GM18951 (cell line): ENCODE measurements at regions not wholly inside any gene's neighbourhood (a gene's known extent, or its start where the extent isn't known, plus 50 kb on each side); places are given as distances from the start of the nearest gene placed in this dataset.
"Not testable (repeated sequence)": the region's sequence is repeated elsewhere in the genome, so short reads cannot be mapped to it uniquely, and the experiment has no call there.

Experiments used
- POLR2A ChIP-seq: IDR thresholded peaks from 4 replicates; pipeline ENCODE4 v1.6.1; 2011; ENCODE audit warnings: mild to moderate bottlenecking; ENCODE audit not compliant: insufficient read length, insufficient read depth; ENCODE audit errors: extremely low read depth
- in situ Hi-C: fragments of 300-500 bp; cut with MboI; formaldehyde crosslinking; loops from one replicate; pipeline ENCODE4 v1.12.0; 2022; ENCODE audit warnings: low sequenced_read_pairs, mixed read lengths, inconsistent platforms; ENCODE audit not compliant: unreplicated experiment

DNA sequence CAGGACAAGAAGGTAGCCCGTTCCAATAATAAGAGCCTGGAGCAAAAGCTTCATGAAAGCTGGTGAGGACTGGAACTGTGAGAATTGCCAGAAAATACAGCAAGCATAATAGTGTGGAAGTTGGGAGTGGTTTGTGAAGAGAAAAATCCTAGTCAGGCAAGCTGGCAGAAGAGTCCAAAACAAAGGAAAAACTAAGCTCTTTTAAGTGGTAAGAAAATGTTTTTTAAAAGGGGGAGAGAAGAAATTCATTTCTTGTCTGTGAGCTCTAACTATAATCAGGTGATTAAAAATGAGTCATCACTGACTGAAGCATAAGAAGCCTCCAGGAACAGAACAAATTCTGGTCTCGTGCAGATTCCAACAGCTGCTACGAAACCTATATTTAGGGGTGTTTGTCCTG, 102.6 kb downstream of the CAAP1 start:
- in situ Hi-C loops = no loop called here
- TF ChIP-seq POLR2A = no peak

GRCh38 chr9:26786564-26786963, 106.0 kb downstream of the CAAP1 start:
- TF ChIP-seq POLR2A = no peak

GRCh38 chr9:26782899-26783298, 109.7 kb downstream of the CAAP1 start:
- in situ Hi-C loops = no loop called here
- no peak for TF ChIP-seq POLR2A

More at GRCh38 chr9:26786564-26786963, 106.0 kb downstream of the CAAP1 start:
- in situ Hi-C loops = no loop called here

DNA sequence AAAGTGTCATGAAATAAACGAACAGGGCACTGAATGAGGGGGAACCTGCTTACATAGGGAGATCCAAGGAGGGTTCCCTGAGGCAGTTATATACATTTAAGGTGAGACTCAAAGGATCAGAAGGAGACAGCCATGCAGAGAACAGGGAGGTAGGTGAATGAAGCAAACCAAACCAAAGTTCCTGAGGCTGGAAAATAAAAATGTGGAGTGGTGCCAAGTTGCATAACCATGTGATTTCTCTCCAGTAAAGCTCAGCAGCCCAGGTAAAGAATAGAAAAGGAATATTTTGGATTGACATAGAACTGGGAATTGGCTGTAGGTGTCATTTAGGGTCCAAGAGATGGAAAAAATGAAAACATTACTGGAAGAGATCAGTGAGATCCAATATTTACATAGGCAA, 110.7 kb downstream of the CAAP1 start:
- TF ChIP-seq POLR2A = no peak
- in situ Hi-C loops = no loop called here

DNA sequence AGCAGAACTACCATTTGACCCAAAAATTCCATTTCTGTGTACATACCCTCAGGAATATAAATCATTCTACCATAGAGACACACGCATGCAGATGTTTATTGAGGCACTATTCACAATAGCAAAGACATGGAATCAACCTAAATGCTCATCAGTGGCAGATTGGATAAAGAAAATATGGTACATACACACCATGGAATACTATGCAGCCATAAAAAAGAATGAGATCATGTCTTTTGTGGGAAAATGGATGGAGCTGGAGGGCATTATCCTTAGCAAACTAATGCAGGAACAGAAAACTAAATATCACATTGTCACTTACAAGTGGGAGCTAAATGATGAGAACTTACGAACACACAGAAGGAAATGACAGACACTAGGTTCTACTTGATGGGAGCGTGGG, 112.3 kb downstream of the CAAP1 start:
- in situ Hi-C loops = not testable (repeated sequence)

- no peak for TF ChIP-seq POLR2A
- in situ Hi-C loops = no loop called here
These were observed 113.5 kb downstream of the CAAP1 start for GRCh38 chr9:26779062-26779461.

GRCh38 chr9:26775391-26775790, 117.2 kb downstream of the CAAP1 start:
- in situ Hi-C loops = no loop called here
- no peak for TF ChIP-seq POLR2A

DNA sequence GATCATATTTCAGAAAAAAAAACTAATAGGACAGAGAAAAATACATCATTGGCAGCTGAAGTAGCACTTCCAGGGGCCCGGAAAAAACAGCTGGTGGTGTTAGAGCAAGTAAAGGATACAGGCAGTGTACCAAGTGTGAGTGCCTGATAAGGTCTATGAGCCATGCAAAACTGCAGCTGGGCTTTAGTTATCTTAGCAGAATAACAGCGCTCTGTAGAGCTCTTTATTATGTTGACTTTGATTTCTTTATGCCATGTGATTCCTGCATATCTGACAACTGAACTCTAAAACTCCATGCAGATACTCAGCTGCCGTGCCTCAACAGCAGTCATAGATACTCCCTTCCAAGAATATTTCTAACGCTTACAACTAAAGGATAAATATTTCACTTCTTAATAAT, 119.5 kb downstream of the CAAP1 start:
- TF ChIP-seq POLR2A = no peak
- in situ Hi-C loops = no loop called here

GRCh38 chr9:26770821-26771220, 121.8 kb downstream of the CAAP1 start:
- TF ChIP-seq POLR2A = no peak
- in situ Hi-C loops = no loop called here

GRCh38 chr9:26768145-26768544, 124.5 kb downstream of the CAAP1 start:
- no peak for TF ChIP-seq POLR2A

GRCh38 chr9:26760675-26761074, 131.9 kb downstream of the CAAP1 start:
- TF ChIP-seq POLR2A = no peak
- in situ Hi-C loops = no loop called here

More at GRCh38 chr9:26768145-26768544, 124.5 kb downstream of the CAAP1 start:
- in situ Hi-C loops = no loop called here

DNA sequence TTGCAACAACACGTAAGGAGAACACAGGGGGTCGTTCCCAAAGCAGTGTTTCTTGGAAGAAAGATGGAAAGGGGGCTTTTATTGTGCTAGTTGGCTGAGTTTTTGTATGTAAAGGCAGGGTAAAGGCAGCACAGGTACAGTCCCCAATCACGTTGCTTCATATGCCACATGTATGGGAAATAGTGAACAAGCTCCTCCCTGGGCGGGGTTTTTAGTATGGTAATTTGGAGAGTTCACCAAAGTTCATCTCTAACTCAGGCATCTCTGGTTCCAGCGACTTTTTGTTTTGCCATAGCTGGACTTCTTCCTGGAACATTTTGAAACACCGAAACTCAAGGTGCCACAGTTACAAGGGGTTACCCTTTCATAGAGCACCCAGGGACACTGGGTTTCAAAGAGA, 133.9 kb downstream of the CAAP1 start:
- in situ Hi-C loops = no loop called here

DNA sequence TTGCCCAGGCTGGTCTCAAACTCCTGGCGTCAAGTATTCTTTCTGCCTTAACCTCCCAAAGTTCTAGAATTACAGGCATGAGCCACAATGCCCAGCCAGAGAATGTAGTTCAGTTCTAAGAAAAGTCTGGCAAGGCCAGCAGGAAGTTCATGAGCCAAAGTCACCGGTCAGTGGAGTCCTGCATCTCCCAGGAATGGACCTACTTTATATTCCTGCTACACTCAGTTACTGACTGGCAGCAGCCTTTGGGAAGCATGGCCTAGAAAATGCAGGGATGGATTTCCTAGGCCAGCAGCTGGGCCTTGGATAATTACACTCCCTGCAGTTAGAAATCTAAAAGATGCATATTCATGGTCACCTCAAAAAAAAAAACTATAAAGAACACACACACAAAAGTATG, 135.7 kb downstream of the CAAP1 start:
- in situ Hi-C loops = no loop called here
- no peak for TF ChIP-seq POLR2A

More for the DNA sequence above, 133.9 kb downstream of the CAAP1 start:
- TF ChIP-seq POLR2A = no peak

GRCh38 chr9:26755476-26755875, 137.1 kb downstream of the CAAP1 start:
- in situ Hi-C loops = no loop called here
- no peak for TF ChIP-seq POLR2A

- no peak for TF ChIP-seq POLR2A
- in situ Hi-C loops = no loop called here
These were observed 138.0 kb downstream of the CAAP1 start for GRCh38 chr9:26754509-26755164.

- in situ Hi-C loops = no loop called here
These were observed 138.6 kb downstream of the CAAP1 start for GRCh38 chr9:26753971-26754370.

More at GRCh38 chr9:26753971-26754370, 138.6 kb downstream of the CAAP1 start:
- TF ChIP-seq POLR2A = no peak
